GM21526 (cell line): ENCODE measurements at regions not wholly inside any gene's neighbourhood (a gene's known extent, or its start where the extent isn't known, plus 50 kb on each side); places are given as distances from the start of the nearest gene placed in this dataset.

Source experiments
- ATAC-seq: cut with Tn5 transposase; IDR thresholded peaks from one replicate; pipeline ENCODE4 v1.9.1; 2021; ENCODE audit warnings: moderate library complexity; ENCODE audit not compliant: unreplicated experiment, low FRiP score

GRCh38 chr11:20311444-20311843 is 52.1 kb upstream of the HTATIP2 start:
- no peak for ATAC-seq

- no peak for ATAC-seq
Measured at GRCh38 chr11:20310596-20311394, 52.7 kb upstream of the HTATIP2 start.

GRCh38 chr11:20310137-20310536 is 53.4 kb upstream of the HTATIP2 start:
- ATAC-seq: no peak

- no peak for ATAC-seq
Measured at GRCh38 chr11:20309231-20310025, 54.1 kb upstream of the HTATIP2 start.

GRCh38 chr11:20308601-20309000 is 54.9 kb upstream of the HTATIP2 start:
- no peak for ATAC-seq

- ATAC-seq: no peak
Measured at GRCh38 chr11:20303391-20303965, 60.0 kb upstream of the HTATIP2 start.

GRCh38 chr11:20293992-20294391 is 69.5 kb upstream of the HTATIP2 start:
- no peak for ATAC-seq

GRCh38 chr11:20293531-20293930 is 70.0 kb upstream of the HTATIP2 start:
- no peak for ATAC-seq

- no peak for ATAC-seq
Measured at GRCh38 chr11:20289732-20290131, 73.8 kb upstream of the HTATIP2 start.

GRCh38 chr11:20283475-20283874 is 80.0 kb upstream of the HTATIP2 start:
- no peak for ATAC-seq

GRCh38 chr11:20278727-20279126 is 84.8 kb upstream of the HTATIP2 start:
- no peak for ATAC-seq

- ATAC-seq: no peak
Measured at GRCh38 chr11:20277014-20277413, 86.5 kb upstream of the HTATIP2 start.

- no peak for ATAC-seq
Measured at GRCh38 chr11:20275987-20276965, 87.2 kb upstream of the HTATIP2 start.

- no peak for ATAC-seq
Measured at GRCh38 chr11:20274031-20274430, 89.5 kb upstream of the HTATIP2 start.

- no peak for ATAC-seq
Measured at GRCh38 chr11:20261526-20261925, 101.3 kb upstream of the DBX1 start.

GRCh38 chr11:20260307-20260706 is 100.0 kb upstream of the DBX1 start:
- ATAC-seq: no peak

- ATAC-seq: no peak
Measured at GRCh38 chr11:20259506-20259905, 99.2 kb upstream of the DBX1 start.

GRCh38 chr11:20258376-20258895 is 98.2 kb upstream of the DBX1 start:
- ATAC-seq: no peak

GRCh38 chr11:20256925-20257324 is 96.7 kb upstream of the DBX1 start:
- no peak for ATAC-seq

- ATAC-seq: no peak
Measured at GRCh38 chr11:20253796-20254195, 93.5 kb upstream of the DBX1 start.
